H9 (cell line): ENCODE measurements at regions not wholly inside any gene's neighbourhood (a gene's known extent, or its start where the extent isn't known, plus 50 kb on each side); places are given as distances from the start of the nearest gene placed in this dataset.

Experiments
- DNase-seq: peaks from one replicate; pipeline ENCODE4 v3.0.0-alpha.2; 2017
- H2AFZ ChIP-seq: one replicate; pipeline ENCODE4 v1.6.1; 2013; ENCODE audit warnings: mild to moderate bottlenecking, low read length, control low read depth, moderate library complexity
- H2AK5ac ChIP-seq: 2 replicates; pipeline ENCODE4 v1.6.1; 2013; ENCODE audit warnings: low read length, control low read depth, mixed read lengths; ENCODE audit not compliant: insufficient read length
- H2BK120ac ChIP-seq: one replicate; pipeline ENCODE4 v1.6.1; 2013; ENCODE audit warnings: low read depth, mild to moderate bottlenecking, low read length, control low read depth, inconsistent platforms; ENCODE audit not compliant: poor library complexity, severe bottlenecking
- H2BK12ac ChIP-seq: 2 replicates; pipeline ENCODE4 v1.6.1; 2013; ENCODE audit warnings: low read length, control low read depth, mixed read lengths, low read depth; ENCODE audit not compliant: insufficient read length
- H2BK15ac ChIP-seq: 2 replicates; pipeline ENCODE4 v1.6.1; 2013; ENCODE audit warnings: low read depth, low read length, control low read depth
- H2BK20ac ChIP-seq: one replicate; pipeline ENCODE4 v1.6.1; 2013; ENCODE audit warnings: low read depth, mild to moderate bottlenecking, low read length, control low read depth, inconsistent platforms; ENCODE audit not compliant: poor library complexity, severe bottlenecking
- H2BK5ac ChIP-seq: 2 replicates; pipeline ENCODE4 v1.6.1; 2013; ENCODE audit warnings: low read length, control low read depth, mixed read lengths; ENCODE audit not compliant: insufficient read length
- H3K14ac ChIP-seq: 2 replicates; pipeline ENCODE4 v1.6.1; 2013; ENCODE audit warnings: low read length, control low read depth; ENCODE audit not compliant: insufficient read depth
- H3K18ac ChIP-seq: 2 replicates; pipeline ENCODE4 v1.6.1; 2013; ENCODE audit warnings: low read depth, mild to moderate bottlenecking, mixed read lengths, low read length, control low read depth; ENCODE audit not compliant: insufficient read length
- H3K23ac ChIP-seq: 2 replicates; pipeline ENCODE4 v1.6.1; 2013; ENCODE audit warnings: low read length, control low read depth, mixed read lengths, low read depth; ENCODE audit not compliant: insufficient read length
- H3K23me2 ChIP-seq: 2 replicates; pipeline ENCODE4 v1.6.1; 2013; ENCODE audit warnings: low read depth, mild to moderate bottlenecking, mixed read lengths, low read length, control low read depth; ENCODE audit not compliant: insufficient read length, poor library complexity, severe bottlenecking
- H3K27ac ChIP-seq: 2 replicates; pipeline ENCODE4 v1.5.1; 2013; ENCODE audit warnings: low read length, control low read depth, mixed read lengths, low read depth; ENCODE audit not compliant: insufficient read length
- H3K27me3 ChIP-seq: 2 replicates; pipeline ENCODE4 v1.6.1; 2013; ENCODE audit warnings: low read length, control low read depth, inconsistent platforms; ENCODE audit not compliant: insufficient read depth
- H3K4ac ChIP-seq: 2 replicates; pipeline ENCODE4 v1.6.1; 2013; ENCODE audit warnings: low read depth, mild to moderate bottlenecking, control low read depth, inconsistent platforms, low read length, moderate library complexity
- H3K4me1 ChIP-seq: 2 replicates; pipeline ENCODE4 v1.6.1; 2013; ENCODE audit warnings: low read length, control low read depth, inconsistent platforms; ENCODE audit not compliant: insufficient read depth
- H3K4me2 ChIP-seq: 2 replicates; pipeline ENCODE4 v1.6.1; 2013; ENCODE audit warnings: low read length, control low read depth, mixed read lengths; ENCODE audit not compliant: insufficient read length, insufficient read depth
- H3K56ac ChIP-seq: 2 replicates; pipeline ENCODE4 v1.6.1; 2013; ENCODE audit warnings: low read depth, mild to moderate bottlenecking, mixed read lengths, low read length, control low read depth; ENCODE audit not compliant: insufficient read length
- H3K79me1 ChIP-seq: 2 replicates; pipeline ENCODE4 v1.6.1; 2013; ENCODE audit warnings: low read depth, mild to moderate bottlenecking, moderate library complexity, low read length, control low read depth, inconsistent platforms; ENCODE audit not compliant: insufficient read depth, poor library complexity, severe bottlenecking
- H3K79me2 ChIP-seq: 2 replicates; pipeline ENCODE4 v1.6.1; 2013; ENCODE audit warnings: low read length, control low read depth, inconsistent platforms; ENCODE audit not compliant: insufficient read depth
- H3K9ac ChIP-seq: 2 replicates; pipeline ENCODE4 v1.6.1; 2013; ENCODE audit warnings: low read length, control low read depth, mixed read lengths; ENCODE audit not compliant: insufficient read length; ENCODE audit errors: extremely low read depth
- H3K9me3 ChIP-seq: one replicate; pipeline ENCODE4 v1.6.1; 2013; ENCODE audit warnings: low read depth, low read length, inconsistent platforms; ENCODE audit not compliant: control insufficient read depth
- H3T11ph ChIP-seq: one replicate; pipeline ENCODE4 v1.6.1; 2013; ENCODE audit warnings: mild to moderate bottlenecking, low read length, control low read depth, inconsistent platforms
- H4K20me1 ChIP-seq: one replicate; pipeline ENCODE4 v1.6.1; 2013; ENCODE audit not compliant: control insufficient read depth, insufficient read length, insufficient read depth
- H4K5ac ChIP-seq: 2 replicates; pipeline ENCODE4 v1.6.1; 2013; ENCODE audit warnings: low read depth, mild to moderate bottlenecking, mixed read lengths, low read length, control low read depth; ENCODE audit not compliant: insufficient read length
- H4K8ac ChIP-seq: replicated peaks from 2 replicates; pipeline ENCODE4 v1.6.1; 2013; ENCODE audit warnings: low read length, control low read depth, mixed read lengths, low read depth; ENCODE audit not compliant: insufficient read length
- H4K91ac ChIP-seq: 2 replicates; pipeline ENCODE4 v1.6.1; 2013; ENCODE audit warnings: low read depth, mild to moderate bottlenecking, moderate library complexity, mixed read lengths, low read length, control low read depth; ENCODE audit not compliant: insufficient read length
- H3K27ac Mint-ChIP-seq, 3 experiments: 2 replicates in 2 of 3; 3 replicates in 1 of 3; pipeline ENCODE4 v1.8.0; 2020 to 2021; ENCODE audit warnings: mixed read lengths in 3 of 3, mild to moderate bottlenecking in 1 of 3, moderate library complexity in 1 of 3
- H3K27me3 Mint-ChIP-seq: 2 replicates; pipeline ENCODE4 v1.8.0; 2021; ENCODE audit warnings: low read depth, mild to moderate bottlenecking, moderate library complexity, mixed read lengths
- H3K36me3 Mint-ChIP-seq, 3 experiments: 2 replicates in 2 of 3; 3 replicates in 1 of 3; pipeline ENCODE4 v1.8.0; 2020 to 2021; ENCODE audit warnings: low read depth in 3 of 3, mixed read lengths in 3 of 3; ENCODE audit not compliant: insufficient read depth in 1 of 3
- H3K4me1 Mint-ChIP-seq, 2 experiments: 2 replicates each; pipeline ENCODE4 v1.8.0; 2020; ENCODE audit warnings: mixed read lengths in 2 of 2
- H3K4me3 Mint-ChIP-seq, 2 experiments: 2 replicates in 1 of 2; 3 replicates in 1 of 2; pipeline ENCODE4 v1.8.0; 2020 to 2021; ENCODE audit warnings: mild to moderate bottlenecking in 2 of 2, mixed read lengths in 2 of 2, moderate library complexity in 1 of 2
- H3K9me3 Mint-ChIP-seq, 2 experiments: 2 replicates in 1 of 2; 3 replicates in 1 of 2; pipeline ENCODE4 v1.8.0; 2020; ENCODE audit warnings: mild to moderate bottlenecking in 2 of 2, mixed read lengths in 2 of 2, moderate library complexity in 1 of 2
- CTCF ChIP-seq: fragments of 200-600 bp; sonication (generic); conservative IDR thresholded peaks from 3 replicates; pipeline ENCODE4 v1.8.0; 2021; ENCODE audit warnings: antibody characterized with exemption, mild to moderate bottlenecking
- WGBS: extraction: QIAGEN DNeasy Blood & Tissue Kit; methylation state at CpG from one replicate; pipeline ENCODE4 v1.1.7; 2013; ENCODE audit warnings: missing lambda C conversion rate, low lambda C conversion rate, mixed read lengths; ENCODE audit not compliant: insufficient read length; ENCODE audit errors: extremely low coverage; 5-methylcytosine and 5-hydroxymethylcytosine counted together

GRCh38 chr6:167475947-167476346, 151.1 kb downstream of the TTLL2 start:
- Histone ChIP-seq H2AFZ (no peak overlapping the region), H3K56ac (no peak overlapping the region), H3K27ac (no peak overlapping the region), H3K4ac (no peak overlapping the region), H2BK12ac (no peak overlapping the region), H3K23ac (no peak overlapping the region), H4K8ac (no peak overlapping the region), H2AK5ac (no peak overlapping the region), H2BK15ac (no peak overlapping the region), H3K18ac (no peak overlapping the region), H2BK20ac (no peak overlapping the region), H3K14ac (no peak overlapping the region), H3T11ph (no peak overlapping the region), H2BK120ac (no peak overlapping the region), H3K9ac (no peak overlapping the region), H3K4me1 (peaks cover 11% of the 10 kb centered on the region; the same call in 1 of the 2 replicates), H4K20me1 (no peaks in the 10 kb centered on the region), H3K9me3 (no peaks in the 10 kb centered on the region), H4K5ac (no peak overlapping the region), H3K79me2 (peaks cover 2% of the 10 kb centered on the region; the same call in 1 of the 2 replicates), H2BK5ac (no peak overlapping the region), H3K4me2 (no peak overlapping the region), H3K27me3 (no peaks in the 10 kb centered on the region), H3K79me1 (no peaks in the 10 kb centered on the region), H4K91ac (no peak overlapping the region), H3K23me2 (no peaks in the 10 kb centered on the region)
- peak; percentile 85 for DNase-seq
- H3K36me3 Mint-ChIP-seq: no peaks in the 10 kb centered on the region; a peak in 1 of 7 replicates
- no peak for TF ChIP-seq CTCF
- peaks cover 0 to 2% of the 10 kb centered on the region in 2 experiments; a peak in 3 of 5 replicates for H3K9me3 Mint-ChIP-seq
- peaks cover 21% of the 10 kb centered on the region for H3K27me3 Mint-ChIP-seq
- peaks cover 59 to 70% of the 10 kb centered on the region in 2 experiments for H3K4me1 Mint-ChIP-seq
- no peak overlapping the region for H3K27ac Mint-ChIP-seq
- H3K4me3 Mint-ChIP-seq: peak overlapping the region in 1 of 2 experiments; percentile 17; a peak in 1 of 5 replicates
- no CpG with 5 or more reads among the region's 9 CpGs for WGBS
